Left lung (tissue), 4 donors: ENCODE measurements at regions not wholly inside any gene's neighbourhood (a gene's known extent, or its start where the extent isn't known, plus 50 kb on each side); places are given as distances from the start of the nearest gene placed in this dataset.

ENCODE experiments used
- ATAC-seq: fragments of 200-7000 bp; cut with Tn5 transposase; one replicate; pipeline ENCODE4 v1.9.1; 2020; ENCODE audit warnings: moderate library complexity
- DNase-seq, 4 donors: peaks; one replicate each; pipeline ENCODE4 v3.0.0-alpha.2; 2013 to 2020
- H3K27ac ChIP-seq, 2 donors: fragments of 200-600 bp; sonication (generic) in 1 of 2; one replicate each; pipeline versions ENCODE4 v1.5.0 to v1.8.0; 2020 to 2021
- H3K27me3 ChIP-seq, 2 donors: fragments of 200-600 bp; sonication (generic) in 1 of 2; one replicate each; pipeline versions ENCODE4 v1.5.0 to v1.8.0; 2020 to 2021
- H3K36me3 ChIP-seq, 2 donors: fragments of 200-600 bp; sonication (generic) in 1 of 2; one replicate each; pipeline versions ENCODE4 v1.5.0 to v1.8.0; 2020 to 2021
- H3K4me1 ChIP-seq, 2 donors: fragments of 200-600 bp; one replicate each; pipeline ENCODE4 v1.8.0; 2021
- H3K4me3 ChIP-seq, 2 donors: fragments of 200-600 bp; sonication (generic) in 1 of 2; one replicate each; pipeline versions ENCODE4 v1.5.0 to v1.8.0; 2020 to 2021; ENCODE audit warnings: mild to moderate bottlenecking in 1 of 2
- H3K9me3 ChIP-seq, 2 donors: fragments of 200-600 bp; sonication (generic) in 1 of 2; one replicate each; pipeline versions ENCODE4 v1.5.0 to v1.8.0; 2020 to 2021
- CTCF ChIP-seq, 2 donors: fragments of 200-600 bp; sonication (generic) in 1 of 2; IDR thresholded peaks; one replicate each; pipeline versions ENCODE4 v1.5.0 to v1.8.0; 2021; ENCODE audit warnings: antibody characterized with exemption in 2 of 2
- intact Hi-C, 2 donors: fragments of 100-400 bp; cut with DNase I; formaldehyde crosslinking; loops; one replicate each; pipeline versions ENCODE4 v1.11.2 to v1.14.2; 2022
- donor health status: DM: no; HTN: yes; CAD: no.
- donor health status: DM: no; HTN: no; CAD: no.

- no peak overlapping the region for H3K4me3 ChIP-seq
- H3K4me1 ChIP-seq, result no peaks in the 10 kb centered on the region
- ATAC-seq (no peak), DNase-seq (no peak)
- no peaks in the 10 kb centered on the region for H3K9me3 ChIP-seq
- no peak for TF ChIP-seq CTCF (IDR thresholded peaks at IDR 0.05)
- H3K27ac ChIP-seq, result no peak overlapping the region
- no peaks in the 10 kb centered on the region for H3K27me3 ChIP-seq
- H3K36me3 ChIP-seq, result no peaks in the 10 kb centered on the region
- intact Hi-C loops, result no loop called here
Measured at GRCh38 chr4:123807187-123807586, 410.6 kb downstream of the SPRY1 start.

GRCh38 chr4:123807866-123808265 is 411.3 kb downstream of the SPRY1 start:
- intact Hi-C loops, result no loop called here
- DNase-seq, result no peak
- no peak for ATAC-seq
- Histone ChIP-seq H3K4me3 (no peak overlapping the region), H3K27ac (no peak overlapping the region), H3K9me3 (no peaks in the 10 kb centered on the region), H3K27me3 (no peaks in the 10 kb centered on the region), H3K4me1 (no peaks in the 10 kb centered on the region), H3K36me3 (no peaks in the 10 kb centered on the region)
- no peak for TF ChIP-seq CTCF (IDR thresholded peaks at IDR 0.05)

- no peak for ATAC-seq
Measured at GRCh38 chr4:123809864-123810263, 413.3 kb downstream of the SPRY1 start.

GRCh38 chr4:123812066-123812390 is 415.4 kb downstream of the SPRY1 start:
- intact Hi-C loops, result no loop called here
- Histone ChIP-seq H3K9me3 (no peaks in the 10 kb centered on the region), H3K4me3 (no peak overlapping the region), H3K27ac (peak overlapping the region; percentile 39 to 67), H3K4me1 (no peaks in the 10 kb centered on the region), H3K36me3 (no peaks in the 10 kb centered on the region), H3K27me3 (no peaks in the 10 kb centered on the region)
- DNase-seq, result no peak
- TF ChIP-seq CTCF (IDR thresholded peaks at IDR 0.05), result no peak
- no peak for ATAC-seq

More at GRCh38 chr4:123809864-123810263, 413.3 kb downstream of the SPRY1 start:
- no peaks in the 10 kb centered on the region for H3K27me3 ChIP-seq
- DNase-seq, result no peak
- TF ChIP-seq CTCF (IDR thresholded peaks at IDR 0.05), result no peak
- no peaks in the 10 kb centered on the region for H3K36me3 ChIP-seq
- H3K9me3 ChIP-seq, result no peaks in the 10 kb centered on the region
- intact Hi-C loops, result no loop called here
- no peaks in the 10 kb centered on the region for H3K4me1 ChIP-seq
- no peak overlapping the region for H3K27ac ChIP-seq
- no peak overlapping the region for H3K4me3 ChIP-seq

GRCh38 chr4:123813901-123814300 is 417.3 kb downstream of the SPRY1 start:
- no peaks in the 10 kb centered on the region for H3K4me1 ChIP-seq
- H3K27me3 ChIP-seq, result no peaks in the 10 kb centered on the region
- no peak overlapping the region for H3K4me3 ChIP-seq
- H3K27ac ChIP-seq, result no peak overlapping the region
- no peak for TF ChIP-seq CTCF (IDR thresholded peaks at IDR 0.05)
- H3K36me3 ChIP-seq, result no peaks in the 10 kb centered on the region
- DNase-seq (no peak), ATAC-seq (no peak)
- intact Hi-C loops, result no loop called here
- no peaks in the 10 kb centered on the region for H3K9me3 ChIP-seq
